ENCODE measurements at regions not wholly inside any gene's neighbourhood (a gene's known extent, or its start where the extent isn't known, plus 50 kb on each side); places are given as distances from the start of the nearest gene placed in this dataset.
"Not testable (repeated sequence)": the region's sequence is repeated elsewhere in the genome, so short reads cannot be mapped to it uniquely, and the experiment has no call there.

GRCh38 chr10:37496061-37496460 lies 361.3 kb downstream of the ZNF248 start:
- CTCF ChIA-PET: interaction anchor here (1.1 to 1.7 kb wide), 3 partner anchors 62 to 607 kb away, joined by 4 to 7 read pairs (median 5); no protein-coding TSS in a partner anchor
- H3K4me1 Mint-ChIP-seq (ENCODE audit: low read depth, unreplicated experiment): peaks cover 22% of the 10 kb centered on the region
- no TSS peak for BruUV-seq (replicated peaks)

GRCh38 chr10:37495415-37495814 lies 362.0 kb downstream of the ZNF248 start:
- Mint-ChIP-seq H3K4me3 (ENCODE audit: unreplicated experiment) (no peak overlapping the region), H3K36me3 (ENCODE audit: insufficient read depth, unreplicated experiment) (no peaks in the 10 kb centered on the region), H3K27ac (ENCODE audit: unreplicated experiment) (no peak overlapping the region), H3K9me3 (ENCODE audit: unreplicated experiment) (no peaks in the 10 kb centered on the region), H3K27me3 (ENCODE audit: insufficient read depth, unreplicated experiment) (no peaks in the 10 kb centered on the region), H3K4me1 (ENCODE audit: low read depth, unreplicated experiment) (peaks cover 22% of the 10 kb centered on the region)
- ChIA-PET POLR2A (no interaction called here), CTCF (interaction anchor here (1.1 to 1.7 kb wide), 3 partner anchors 61 to 607 kb away, joined by 4 to 7 read pairs (median 5); no protein-coding TSS in a partner anchor)
- no peak overlapping the region for H3K4me3 ChIP-seq (ENCODE audit: low read depth, low read length)
- H3K36me3 ChIP-seq (ENCODE audit: control insufficient read depth, insufficient read depth, low read length): no peaks in the 10 kb centered on the region
- BruUV-seq (replicated peaks): no TSS peak
- H3K4me1 ChIP-seq: peaks cover 19% of the 10 kb centered on the region
- H3K9me3 ChIP-seq: no peaks in the 10 kb centered on the region
- intact Hi-C loops (cut with micrococcal nuclease; ENCODE audit: unreplicated experiment): loop anchor here (1.0 to 10.0 kb wide), 3 partner anchors 61 to 606 kb away; no protein-coding TSS in a partner anchor
- no peaks in the 10 kb centered on the region for H3K27me3 ChIP-seq (replicated peaks; ENCODE audit: control insufficient read depth, insufficient read depth, low read length)
- peak; percentile 19 to 39 for TF ChIP-seq CTCF (IDR thresholded peaks at IDR 0.05; ENCODE audit: insufficient read depth in 1 of 2, low read depth in 1 of 2, low read length in 1 of 2, severe bottlenecking in 1 of 2, unreplicated experiment in 1 of 2)
- DNase-seq: no peak

More at GRCh38 chr10:37496061-37496460, 361.3 kb downstream of the ZNF248 start:
- H3K27me3 ChIP-seq (replicated peaks; ENCODE audit: control insufficient read depth, insufficient read depth, low read length): no peaks in the 10 kb centered on the region
- no peak overlapping the region for H3K4me3 ChIP-seq (ENCODE audit: low read depth, low read length)
- Mint-ChIP-seq H3K4me3 (ENCODE audit: unreplicated experiment) (no peak overlapping the region), H3K9me3 (ENCODE audit: unreplicated experiment) (no peaks in the 10 kb centered on the region), H3K36me3 (ENCODE audit: insufficient read depth, unreplicated experiment) (no peaks in the 10 kb centered on the region), H3K27ac (ENCODE audit: unreplicated experiment) (no peak overlapping the region), H3K27me3 (ENCODE audit: insufficient read depth, unreplicated experiment) (no peaks in the 10 kb centered on the region)
- no peak for TF ChIP-seq CTCF (IDR thresholded peaks at IDR 0.05; ENCODE audit: insufficient read depth in 1 of 2, low read depth in 1 of 2, low read length in 1 of 2, severe bottlenecking in 1 of 2, unreplicated experiment in 1 of 2)
- no peaks in the 10 kb centered on the region for H3K9me3 ChIP-seq
- POLR2A ChIA-PET: no interaction called here
- H3K4me1 ChIP-seq: peaks cover 19% of the 10 kb centered on the region
- no peaks in the 10 kb centered on the region for H3K36me3 ChIP-seq (ENCODE audit: control insufficient read depth, insufficient read depth, low read length)
- DNase-seq: no peak
- intact Hi-C loops (cut with micrococcal nuclease; ENCODE audit: unreplicated experiment): loop anchor here (10.0 kb wide), 1 partner anchor 259 kb away; no protein-coding TSS in a partner anchor

GRCh38 chr10:37493185-37493796 lies 364.1 kb downstream of the ZNF248 start:
- peak; percentile 59 to 64 for DNase-seq
- H3K9me3 ChIP-seq; H3K27me3 ChIP-seq (replicated peaks; ENCODE audit: control insufficient read depth, insufficient read depth, low read length); BruUV-seq (replicated peaks); H3K4me3 ChIP-seq (ENCODE audit: low read depth, low read length); POLR2A ChIA-PET; H3K36me3 ChIP-seq (ENCODE audit: control insufficient read depth, insufficient read depth, low read length); H3K27me3 Mint-ChIP-seq (ENCODE audit: insufficient read depth, unreplicated experiment); H3K4me3 Mint-ChIP-seq (ENCODE audit: unreplicated experiment); H3K36me3 Mint-ChIP-seq (ENCODE audit: insufficient read depth, unreplicated experiment); H3K9me3 Mint-ChIP-seq (ENCODE audit: unreplicated experiment); CTCF ChIA-PET: not testable (repeated sequence)
- H3K4me1 ChIP-seq: peaks cover 19% of the 10 kb centered on the region
- Mint-ChIP-seq H3K4me1 (ENCODE audit: low read depth, unreplicated experiment) (peaks cover 22% of the 10 kb centered on the region), H3K27ac (ENCODE audit: unreplicated experiment) (peak overlapping the region; percentile 33)
- intact Hi-C loops (cut with micrococcal nuclease; ENCODE audit: unreplicated experiment): loop anchor here (10.0 kb wide), 1 partner anchor 262 kb away; no protein-coding TSS in a partner anchor

All from Caco-2 (cell line).